MM.1S (cell line): ENCODE measurements at regions not wholly inside any gene's neighbourhood (a gene's known extent, or its start where the extent isn't known, plus 50 kb on each side); places are given as distances from the start of the nearest gene placed in this dataset.

Source experiments
- DNase-seq: peaks from one replicate; pipeline ENCODE4 v3.0.0-alpha.2; 2015
- H2AFZ ChIP-seq: fragments of 300-600 bp; sonication (generic); 2 replicates; pipeline ENCODE4 v1.6.0; 2016; ENCODE audit warnings: antibody characterized with exemption, low read length
- H3F3A ChIP-seq: fragments of 300-600 bp; sonication (generic); 2 replicates; pipeline ENCODE4 v1.6.1; 2016; ENCODE audit warnings: mild to moderate bottlenecking, antibody characterized with exemption, low read length, moderate library complexity, mixed read lengths; ENCODE audit not compliant: insufficient read depth
- H3K27ac ChIP-seq: fragments of 300-600 bp; sonication (generic); 2 replicates; pipeline ENCODE4 v1.5.1; 2016; ENCODE audit warnings: mild to moderate bottlenecking, low read length
- H3K27me3 ChIP-seq: fragments of 300-600 bp; sonication (generic); replicated peaks from 2 replicates; pipeline ENCODE4 v1.6.0; 2016; ENCODE audit warnings: low read length; ENCODE audit not compliant: insufficient read depth
- H3K36me3 ChIP-seq: fragments of 300-600 bp; sonication (generic); replicated peaks from 2 replicates; pipeline ENCODE4 v1.6.1; 2016; ENCODE audit warnings: mild to moderate bottlenecking, low read length, mixed read lengths; ENCODE audit not compliant: insufficient read depth
- H3K4me1 ChIP-seq: fragments of 300-600 bp; sonication (generic); 2 replicates; pipeline ENCODE4 v1.6.1; 2016; ENCODE audit warnings: low read length, mixed read lengths
- H3K4me2 ChIP-seq: fragments of 300-600 bp; sonication (generic); 2 replicates; pipeline ENCODE4 v1.6.0; 2016; ENCODE audit warnings: low read depth, low read length
- H3K4me3 ChIP-seq: fragments of 300-600 bp; sonication (generic); 2 replicates; pipeline ENCODE4 v1.5.1; 2016; ENCODE audit warnings: low read length, mixed read lengths
- H3K79me2 ChIP-seq: fragments of 300-600 bp; sonication (generic); 2 replicates; pipeline ENCODE4 v1.6.1; 2016; ENCODE audit warnings: mixed run types, low read length, mixed read lengths
- H3K9ac ChIP-seq: fragments of 300-600 bp; sonication (generic); 2 replicates; pipeline ENCODE4 v1.6.1; 2016; ENCODE audit warnings: low read length, mixed read lengths
- H3K9me2 ChIP-seq: fragments of 300-600 bp; sonication (generic); replicated peaks from 2 replicates; pipeline ENCODE4 v1.6.1; 2016; ENCODE audit warnings: mild to moderate bottlenecking, low read length, mixed read lengths; ENCODE audit not compliant: insufficient read depth
- H3K9me3 ChIP-seq: fragments of 300-600 bp; sonication (generic); replicated peaks from 2 replicates; pipeline ENCODE4 v1.6.1; 2016; ENCODE audit warnings: mild to moderate bottlenecking, low read length, mixed read lengths; ENCODE audit not compliant: insufficient read depth
- H4K20me1 ChIP-seq: fragments of 300-600 bp; sonication (generic); 2 replicates; pipeline ENCODE4 v1.6.1; 2016; ENCODE audit warnings: mild to moderate bottlenecking, low read length, moderate library complexity, mixed read lengths; ENCODE audit not compliant: insufficient read depth
- CTCF ChIP-seq: fragments of 300-600 bp; sonication (generic); IDR thresholded peaks from 2 replicates; pipeline ENCODE4 v1.5.1; 2016; ENCODE audit warnings: antibody characterized with exemption, low read length, mixed read lengths
- EZH2 ChIP-seq: fragments of 300-600 bp; sonication (generic); optimal IDR thresholded peaks from 2 replicates; pipeline ENCODE3; 2017; ENCODE audit warnings: low read depth, mild to moderate bottlenecking, antibody characterized with exemption, low read length, mixed read lengths
- EZH2phosphoT487 ChIP-seq: fragments of 300-600 bp; sonication (generic); IDR thresholded peaks from 2 replicates; pipeline ENCODE4 v1.6.1; 2018; ENCODE audit warnings: antibody characterized with exemption, low read length

- no peak overlapping the region for H3K4me2 ChIP-seq
- H3F3A ChIP-seq: no peaks in the 10 kb centered on the region
- H3K4me3 ChIP-seq: no peak overlapping the region
- no peaks in the 10 kb centered on the region for H3K4me1 ChIP-seq
- no peaks in the 10 kb centered on the region for H3K27me3 ChIP-seq
- H3K36me3 ChIP-seq: no peaks in the 10 kb centered on the region
- no peaks in the 10 kb centered on the region for H4K20me1 ChIP-seq
- no peaks in the 10 kb centered on the region for H3K9me3 ChIP-seq
- TF ChIP-seq EZH2phosphoT487 (no peak), EZH2 (no peak), CTCF (no peak)
- no peak for DNase-seq
- no peaks in the 10 kb centered on the region for H3K79me2 ChIP-seq
- no peak overlapping the region for H3K27ac ChIP-seq
- no peak overlapping the region for H3K9ac ChIP-seq
- H3K9me2 ChIP-seq: no peaks in the 10 kb centered on the region
- no peak overlapping the region for H2AFZ ChIP-seq
Measured at GRCh38 chr7:153476166-153476565, 576.0 kb upstream of the DPP6 start.

GRCh38 chr7:153496257-153496656, 555.9 kb upstream of the DPP6 start:
- H3K27ac ChIP-seq: no peak overlapping the region
- H3K4me2 ChIP-seq: no peak overlapping the region
- no peak overlapping the region for H3K9ac ChIP-seq
- no peaks in the 10 kb centered on the region for H3K9me3 ChIP-seq
- H2AFZ ChIP-seq: no peak overlapping the region
- H3K79me2 ChIP-seq: no peaks in the 10 kb centered on the region
- no peak for DNase-seq
- no peaks in the 10 kb centered on the region for H4K20me1 ChIP-seq
- no peak overlapping the region for H3K4me3 ChIP-seq
- H3K27me3 ChIP-seq: no peaks in the 10 kb centered on the region
- TF ChIP-seq EZH2phosphoT487: no peak
- H3F3A ChIP-seq: no peaks in the 10 kb centered on the region
- no peaks in the 10 kb centered on the region for H3K9me2 ChIP-seq
- no peaks in the 10 kb centered on the region for H3K36me3 ChIP-seq
- H3K4me1 ChIP-seq: no peaks in the 10 kb centered on the region

GRCh38 chr7:153503093-153503492, 549.1 kb upstream of the DPP6 start:
- Histone ChIP-seq H3K9ac (no peak overlapping the region), H3K27ac (no peak overlapping the region), H3K27me3 (no peaks in the 10 kb centered on the region), H3K9me3 (no peaks in the 10 kb centered on the region), H3F3A (no peaks in the 10 kb centered on the region), H3K4me3 (no peak overlapping the region), H3K4me1 (no peaks in the 10 kb centered on the region), H4K20me1 (no peaks in the 10 kb centered on the region), H3K79me2 (no peaks in the 10 kb centered on the region), H3K36me3 (no peaks in the 10 kb centered on the region), H3K4me2 (no peak overlapping the region), H3K9me2 (no peaks in the 10 kb centered on the region), H2AFZ (no peak overlapping the region)
- no peak for DNase-seq
- no peak for TF ChIP-seq CTCF
- TF ChIP-seq EZH2phosphoT487: no peak
- no peak for TF ChIP-seq EZH2

- no peak for TF ChIP-seq CTCF
- no peak for TF ChIP-seq EZH2phosphoT487
- TF ChIP-seq EZH2: no peak
- no peaks in the 10 kb centered on the region for H4K20me1 ChIP-seq
- no peak overlapping the region for H3K27ac ChIP-seq
- H3K9me2 ChIP-seq: no peaks in the 10 kb centered on the region
- H3K4me3 ChIP-seq: no peak overlapping the region
- H3K36me3 ChIP-seq: no peaks in the 10 kb centered on the region
- H3F3A ChIP-seq: no peaks in the 10 kb centered on the region
- no peak overlapping the region for H3K4me2 ChIP-seq
- H3K27me3 ChIP-seq: no peaks in the 10 kb centered on the region
- no peak overlapping the region for H3K9ac ChIP-seq
- no peak overlapping the region for H2AFZ ChIP-seq
- H3K4me1 ChIP-seq: no peaks in the 10 kb centered on the region
- H3K9me3 ChIP-seq: no peaks in the 10 kb centered on the region
- no peak for DNase-seq
- no peaks in the 10 kb centered on the region for H3K79me2 ChIP-seq
Measured at GRCh38 chr7:153504288-153505075, 547.7 kb upstream of the DPP6 start.
